Mucosa of descending colon (tissue), 3 donors: ENCODE measurements at regions not wholly inside any gene's neighbourhood (a gene's known extent, or its start where the extent isn't known, plus 50 kb on each side); places are given as distances from the start of the nearest gene placed in this dataset.

Experiments used
- ATAC-seq: fragments of 200-7000 bp; cut with Tn5 transposase; one replicate; pipeline ENCODE4 v1.9.1; 2020; ENCODE audit warnings: mild to moderate bottlenecking, moderate library complexity
- DNase-seq, 3 donors: peaks; one replicate each; pipeline ENCODE4 v3.0.0-alpha.2; 2020
- H3K36me3 ChIP-seq: fragments of 200-600 bp; one replicate; pipeline ENCODE4 v1.8.0; 2021; ENCODE audit warnings: low read depth, mild to moderate bottlenecking
- H3K4me1 ChIP-seq: fragments of 200-600 bp; one replicate; pipeline ENCODE4 v1.8.0; 2021; ENCODE audit warnings: low read depth, mild to moderate bottlenecking
- H3K4me3 ChIP-seq: fragments of 200-600 bp; one replicate; pipeline ENCODE4 v1.8.0; 2021; ENCODE audit warnings: mild to moderate bottlenecking
- H3K9me3 ChIP-seq: fragments of 200-600 bp; one replicate; pipeline ENCODE4 v1.8.0; 2021; ENCODE audit warnings: mild to moderate bottlenecking
- CTCF ChIP-seq: fragments of 200-600 bp; IDR thresholded peaks from one replicate; pipeline ENCODE4 v1.8.0; 2022; ENCODE audit warnings: antibody characterized with exemption, mild to moderate bottlenecking
- intact Hi-C, 2 donors: fragments of 100-400 bp; cut with DNase I in 1 of 2; cut with micrococcal nuclease in 1 of 2; formaldehyde crosslinking; loops; one replicate each; pipeline versions ENCODE4 v1.11.0 to v1.11.1; 2022; cut with DNase I, micrococcal nuclease
- donor health status: DM: no; HTN: no; CAD: no; lungs with moderate emphysema.
- donor health status: DM: no; HTN: no; CAD: no.
- donor health status: DM: no; HTN: yes; CAD: no.

- ATAC-seq, result no peak
- H3K4me1 ChIP-seq, result no peaks in the 10 kb centered on the region
- intact Hi-C loops, result no loop called here
These were observed 116.7 kb upstream of the NEO1 start for GRCh38 chr15:72935521-72935920.

GRCh38 chr15:72934921-72935320 is 117.3 kb upstream of the NEO1 start:
- Histone ChIP-seq H3K4me3 (no peak overlapping the region), H3K4me1 (no peaks in the 10 kb centered on the region), H3K36me3 (no peaks in the 10 kb centered on the region), H3K9me3 (no peaks in the 10 kb centered on the region)
- intact Hi-C loops, result no loop called here
- DNase-seq (no peak), ATAC-seq (no peak)
- TF ChIP-seq CTCF, result no peak

More at GRCh38 chr15:72935521-72935920, 116.7 kb upstream of the NEO1 start:
- Histone ChIP-seq H3K4me3 (no peak overlapping the region), H3K9me3 (no peaks in the 10 kb centered on the region), H3K36me3 (no peaks in the 10 kb centered on the region)
- no peak for DNase-seq
- no peak for TF ChIP-seq CTCF

- Histone ChIP-seq H3K9me3 (no peaks in the 10 kb centered on the region), H3K4me1 (no peaks in the 10 kb centered on the region), H3K36me3 (no peaks in the 10 kb centered on the region), H3K4me3 (no peak overlapping the region)
- no peak for ATAC-seq
- intact Hi-C loops, result no loop called here
- no peak for DNase-seq
- TF ChIP-seq CTCF, result no peak
These were observed 118.3 kb upstream of the NEO1 start for GRCh38 chr15:72933976-72934375.

GRCh38 chr15:72932472-72932871 is 119.8 kb upstream of the NEO1 start:
- H3K9me3 ChIP-seq, result no peaks in the 10 kb centered on the region
- TF ChIP-seq CTCF, result no peak
- no peaks in the 10 kb centered on the region for H3K4me1 ChIP-seq
- intact Hi-C loops, result no loop called here
- DNase-seq (no peak), ATAC-seq (no peak)
- no peaks in the 10 kb centered on the region for H3K36me3 ChIP-seq
- no peak overlapping the region for H3K4me3 ChIP-seq

- H3K4me1 ChIP-seq, result no peaks in the 10 kb centered on the region
- no peaks in the 10 kb centered on the region for H3K9me3 ChIP-seq
- DNase-seq, result no peak
- no peaks in the 10 kb centered on the region for H3K36me3 ChIP-seq
- no peak for ATAC-seq
- no peak overlapping the region for H3K4me3 ChIP-seq
- intact Hi-C loops, result no loop called here
- TF ChIP-seq CTCF, result no peak
These were observed 124.8 kb upstream of the NEO1 start for GRCh38 chr15:72927451-72927850.

- Histone ChIP-seq H3K4me1 (no peaks in the 10 kb centered on the region), H3K4me3 (no peak overlapping the region), H3K9me3 (no peaks in the 10 kb centered on the region), H3K36me3 (no peaks in the 10 kb centered on the region)
- no peak for TF ChIP-seq CTCF
- no peak for ATAC-seq
- intact Hi-C loops, result no loop called here
- no peak for DNase-seq
These were observed 126.6 kb upstream of the NEO1 start for GRCh38 chr15:72925661-72926060.
